Keratinocyte (primary cell): ENCODE measurements at regions not wholly inside any gene's neighbourhood (a gene's known extent, or its start where the extent isn't known, plus 50 kb on each side); places are given as distances from the start of the nearest gene placed in this dataset.

Source experiments
- EZH2 ChIP-seq: IDR thresholded peaks from one replicate; pipeline ENCODE4 v1.6.1; 2012; ENCODE audit warnings: inconsistent platforms, mild to moderate bottlenecking, low read length, moderate library complexity
- TF ChIP-seq, protein P1 (sequence below), 3 experiments: IDR thresholded peaks in 1 of 3; conservative IDR thresholded peaks in 1 of 3; optimal IDR thresholded peaks in 1 of 3; 2 replicates in 2 of 3; 3 replicates in 1 of 3; pipeline versions ENCODE3 to v1.5.1; 2011; ENCODE audit warnings: low read length in 3 of 3, mild to moderate bottlenecking in 3 of 3, moderate library complexity in 2 of 3, control low read depth in 1 of 3, inconsistent platforms in 1 of 3; ENCODE audit not compliant: insufficient read depth in 2 of 3; ENCODE audit errors: extremely low read depth in 1 of 3

DNA sequence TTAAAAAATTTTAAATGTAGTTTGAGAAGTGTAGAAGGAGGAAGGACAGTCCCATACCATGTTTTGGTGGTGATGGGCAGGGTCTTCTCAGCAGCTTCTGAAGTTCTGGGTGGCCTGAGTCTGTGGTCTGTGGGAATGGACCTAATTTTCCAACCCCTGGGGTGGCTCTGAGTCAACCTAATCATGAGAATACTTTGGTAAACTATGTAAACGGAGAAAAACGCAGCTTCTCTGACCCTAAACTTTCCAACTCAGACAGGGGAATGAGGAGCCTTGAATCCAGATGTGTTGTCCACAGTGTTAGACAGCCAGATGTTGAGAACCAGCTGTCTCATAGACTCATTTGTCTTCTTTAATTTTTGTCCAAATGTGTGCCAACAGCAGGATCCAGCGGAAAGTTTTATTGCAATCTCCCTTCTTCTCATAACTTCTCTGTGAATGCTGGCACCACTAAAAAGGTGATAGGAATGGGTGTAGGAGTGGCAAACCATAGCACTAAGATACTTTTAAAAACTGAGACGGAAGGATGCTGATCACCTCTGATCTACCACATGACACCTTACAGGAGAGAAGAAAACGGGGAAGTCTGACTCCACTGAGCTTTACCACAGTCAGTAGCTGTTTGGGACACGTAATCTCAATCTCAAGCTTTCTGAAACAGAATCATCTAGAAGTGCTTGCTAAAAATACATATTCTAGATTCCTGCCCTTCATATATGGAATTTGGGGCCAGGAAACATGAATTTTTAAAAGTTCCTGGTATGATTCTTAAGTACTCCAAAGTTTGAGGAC is 90.5 kb upstream of the PHYHIPL start:
- TF ChIP-seq, protein P1, sequence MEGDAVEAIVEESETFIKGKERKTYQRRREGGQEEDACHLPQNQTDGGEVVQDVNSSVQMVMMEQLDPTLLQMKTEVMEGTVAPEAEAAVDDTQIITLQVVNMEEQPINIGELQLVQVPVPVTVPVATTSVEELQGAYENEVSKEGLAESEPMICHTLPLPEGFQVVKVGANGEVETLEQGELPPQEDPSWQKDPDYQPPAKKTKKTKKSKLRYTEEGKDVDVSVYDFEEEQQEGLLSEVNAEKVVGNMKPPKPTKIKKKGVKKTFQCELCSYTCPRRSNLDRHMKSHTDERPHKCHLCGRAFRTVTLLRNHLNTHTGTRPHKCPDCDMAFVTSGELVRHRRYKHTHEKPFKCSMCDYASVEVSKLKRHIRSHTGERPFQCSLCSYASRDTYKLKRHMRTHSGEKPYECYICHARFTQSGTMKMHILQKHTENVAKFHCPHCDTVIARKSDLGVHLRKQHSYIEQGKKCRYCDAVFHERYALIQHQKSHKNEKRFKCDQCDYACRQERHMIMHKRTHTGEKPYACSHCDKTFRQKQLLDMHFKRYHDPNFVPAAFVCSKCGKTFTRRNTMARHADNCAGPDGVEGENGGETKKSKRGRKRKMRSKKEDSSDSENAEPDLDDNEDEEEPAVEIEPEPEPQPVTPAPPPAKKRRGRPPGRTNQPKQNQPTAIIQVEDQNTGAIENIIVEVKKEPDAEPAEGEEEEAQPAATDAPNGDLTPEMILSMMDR (optimal IDR thresholded peaks at IDR 0.05 in 1 of 3, IDR thresholded peaks at IDR 0.05 in 1 of 3, conservative IDR thresholded peaks at IDR 0.05 in 1 of 3; ENCODE audit: extremely low read depth in 1 of 3, insufficient read depth in 2 of 3, low read length in 3 of 3) = no peak
- TF ChIP-seq EZH2 = no peak
